ENCODE measurements at regions not wholly inside any gene's neighbourhood (a gene's known extent, or its start where the extent isn't known, plus 50 kb on each side); places are given as distances from the start of the nearest gene placed in this dataset.

- TF ChIP-seq CTCF (conservative IDR thresholded peaks at IDR 0.05 in 1 of 2, IDR thresholded peaks at IDR 0.05 in 1 of 2; ENCODE audit: low read depth in 1 of 2, low read length in 2 of 2) (no peak), EZH2 (IDR thresholded peaks at IDR 0.05; ENCODE audit: low read length, missing control alignments) (no peak)
These were observed 85.6 kb downstream of the CASP3 start for GRCh38 chr4:184563621-184564020.

All from fibroblast of lung (primary cell).